CD14-positive monocyte (primary cell): ENCODE measurements at regions not wholly inside any gene's neighbourhood (a gene's known extent, or its start where the extent isn't known, plus 50 kb on each side); places are given as distances from the start of the nearest gene placed in this dataset.

ENCODE experiments used
- DNase-seq, 3 donors: peaks; one replicate each; pipeline ENCODE4 v3.0.0-alpha.2; 2011 to 2022
- H2AFZ ChIP-seq: 2 replicates; pipeline ENCODE4 v1.6.0; 2012; ENCODE audit warnings: mild to moderate bottlenecking, low read depth, low read length, inconsistent platforms; ENCODE audit not compliant: insufficient read depth, poor library complexity, severe bottlenecking
- H3K27ac ChIP-seq, 2 donors: 1 replicate in 1 of 2; 2 replicates in 1 of 2; pipeline ENCODE4 v1.5.1; 2012 to 2013; ENCODE audit warnings: low read length in 2 of 2, control low read depth in 1 of 2, inconsistent platforms in 1 of 2, low read depth in 1 of 2, mild to moderate bottlenecking in 1 of 2
- H3K27me3 ChIP-seq, 2 donors: one replicate each; pipeline versions ENCODE4 v1.6.0 to v1.6.1; 2011 to 2013; ENCODE audit warnings: low read length in 2 of 2; ENCODE audit not compliant: control insufficient read depth in 2 of 2, insufficient read depth in 2 of 2
- H3K36me3 ChIP-seq, 2 donors: replicated peaks in 1 of 2; 1 replicate in 1 of 2; 2 replicates in 1 of 2; pipeline versions ENCODE4 v1.5.1 to v1.6.1; 2012 to 2013; ENCODE audit warnings: low read length in 2 of 2, control low read depth in 1 of 2, inconsistent platforms in 1 of 2, mild to moderate bottlenecking in 1 of 2; ENCODE audit not compliant: insufficient read depth in 2 of 2, control insufficient read depth in 1 of 2
- H3K4me1 ChIP-seq, 2 donors: 1 replicate in 1 of 2; 2 replicates in 1 of 2; pipeline versions ENCODE4 v1.5.1 to v1.6.1; 2012 to 2013; ENCODE audit warnings: low read length in 2 of 2, control low read depth in 1 of 2, inconsistent platforms in 1 of 2, mild to moderate bottlenecking in 1 of 2, moderate library complexity in 1 of 2; ENCODE audit not compliant: insufficient read depth in 2 of 2, control insufficient read depth in 1 of 2
- H3K4me2 ChIP-seq: replicated peaks from 2 replicates; pipeline ENCODE3; 2012; ENCODE audit warnings: low read length, moderate library complexity, mild to moderate bottlenecking; ENCODE audit not compliant: poor library complexity, severe bottlenecking; ENCODE audit errors: extremely low read depth
- H3K4me3 ChIP-seq, 3 experiments: fragments of 200-600 bp in 1 of 3; sonication (generic) in 1 of 3; replicated peaks in 1 of 3; 1 replicate in 2 of 3; 2 replicates in 1 of 3; pipeline ENCODE4 v1.5.1; 2011 to 2013; ENCODE audit warnings: low read length in 3 of 3, mild to moderate bottlenecking in 3 of 3, control low read depth in 2 of 3, low read depth in 2 of 3, inconsistent platforms in 1 of 3, moderate library complexity in 1 of 3
- H3K79me2 ChIP-seq: 2 replicates; pipeline ENCODE4 v1.6.0; 2012; ENCODE audit warnings: mild to moderate bottlenecking, control low read depth, inconsistent platforms, low read length, moderate library complexity; ENCODE audit not compliant: insufficient read depth
- H3K9ac ChIP-seq: 2 replicates; pipeline ENCODE4 v1.6.0; 2017; ENCODE audit warnings: low read length, mild to moderate bottlenecking; ENCODE audit not compliant: insufficient read depth, poor library complexity, severe bottlenecking
- H3K9me3 ChIP-seq, 2 donors: replicated peaks in 1 of 2; 1 replicate in 1 of 2; 2 replicates in 1 of 2; pipeline versions ENCODE4 v1.5.1 to v1.6.1; 2012 to 2013; ENCODE audit warnings: low read length in 2 of 2, control low read depth in 1 of 2; ENCODE audit not compliant: control insufficient read depth in 1 of 2, insufficient read depth in 1 of 2
- H4K20me1 ChIP-seq: 2 replicates; pipeline ENCODE4 v1.6.0; 2012; ENCODE audit warnings: mild to moderate bottlenecking, low read length, control low read depth, moderate library complexity; ENCODE audit not compliant: insufficient read depth
- H3K27ac Mint-ChIP-seq, 7 donors: one replicate each; pipeline ENCODE4 v1.8.0; 2020; ENCODE audit warnings: mild to moderate bottlenecking in 7 of 7, mixed read lengths in 7 of 7, moderate library complexity in 6 of 7, inconsistent platforms in 2 of 7
- H3K27me3 Mint-ChIP-seq, 3 donors: one replicate each; pipeline ENCODE4 v1.8.0; 2021 to 2022; ENCODE audit warnings: low read depth in 3 of 3, mild to moderate bottlenecking in 3 of 3, mixed read lengths in 3 of 3, moderate library complexity in 3 of 3, inconsistent platforms in 1 of 3
- H3K36me3 Mint-ChIP-seq, 2 donors: one replicate each; pipeline ENCODE4 v1.8.0; 2020; ENCODE audit warnings: mixed read lengths in 2 of 2, inconsistent platforms in 1 of 2, mild to moderate bottlenecking in 1 of 2
- H3K4me1 Mint-ChIP-seq: one replicate; pipeline ENCODE4 v1.8.0; 2020; ENCODE audit warnings: mild to moderate bottlenecking, mixed read lengths
- H3K4me3 Mint-ChIP-seq, 2 donors: one replicate each; pipeline ENCODE4 v1.8.0; 2020; ENCODE audit warnings: mild to moderate bottlenecking in 2 of 2, mixed read lengths in 2 of 2, moderate library complexity in 1 of 2
- H3K9me3 Mint-ChIP-seq, 7 donors: one replicate each; pipeline ENCODE4 v1.8.0; 2020 to 2022; ENCODE audit warnings: mixed read lengths in 7 of 7, mild to moderate bottlenecking in 6 of 7, moderate library complexity in 6 of 7, inconsistent platforms in 2 of 7
- WGBS: methylation state at CpG from one replicate; pipeline ENCODE4 v1.1.5; 2013; ENCODE audit warnings: missing lambda C conversion rate; ENCODE audit not compliant: insufficient coverage; 5-methylcytosine and 5-hydroxymethylcytosine counted together
- intact Hi-C, 2 donors: fragments of 100-400 bp; cut with micrococcal nuclease; formaldehyde crosslinking; loops; one replicate each; pipeline versions ENCODE4 v1.15.0 to v1.15.1; 2023
- TF ChIP-seq, protein P1 (sequence below): fragments of 200-600 bp; IDR thresholded peaks from one replicate; pipeline ENCODE4 v1.8.0; 2022; ENCODE audit warnings: antibody characterized with exemption, mild to moderate bottlenecking

DNA sequence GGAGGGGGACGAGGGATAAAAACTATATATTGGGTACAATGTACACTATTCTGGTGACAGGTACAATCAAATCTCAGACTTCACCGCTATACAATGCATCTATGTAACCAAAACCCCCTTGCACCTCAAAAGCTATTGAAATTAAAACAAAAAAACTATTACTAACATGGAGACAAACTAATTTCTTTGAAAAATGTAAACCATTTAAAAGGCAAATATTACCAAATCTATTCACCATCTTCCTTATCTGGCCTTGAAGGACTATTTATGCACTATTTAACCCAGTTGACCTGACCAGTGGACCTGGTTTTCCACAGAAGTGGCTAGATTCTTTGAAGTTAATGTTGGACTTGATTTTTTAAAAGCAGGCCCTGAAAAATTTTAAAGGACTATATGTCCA lies 212.3 kb upstream of the RPS6KA3 start:
- Histone ChIP-seq H3K36me3 (no peaks in the 10 kb centered on the region), H3K9me3 (no peaks in the 10 kb centered on the region), H4K20me1 (no peaks in the 10 kb centered on the region), H2AFZ (no peak overlapping the region), H3K9ac (no peak overlapping the region), H3K4me3 (no peak overlapping the region), H3K27ac (no peak overlapping the region), H3K4me1 (no peaks in the 10 kb centered on the region), H3K4me2 (no peak overlapping the region), H3K79me2 (no peaks in the 10 kb centered on the region), H3K27me3 (peaks cover 0 to 2% of the 10 kb centered on the region in 2 donors)
- peaks cover 0 to 3% (median 0%) of the 10 kb centered on the region in 7 donors for H3K9me3 Mint-ChIP-seq
- WGBS = no CpG with 5 or more reads among the region's 2 CpGs
- no peak for DNase-seq
- H3K36me3 Mint-ChIP-seq = no peaks in the 10 kb centered on the region
- peaks cover 0 to 9% (median 0%) of the 10 kb centered on the region in 3 donors for H3K27me3 Mint-ChIP-seq
- intact Hi-C loops = no loop called here
- H3K4me3 Mint-ChIP-seq = no peak overlapping the region
- TF ChIP-seq, protein P1, sequence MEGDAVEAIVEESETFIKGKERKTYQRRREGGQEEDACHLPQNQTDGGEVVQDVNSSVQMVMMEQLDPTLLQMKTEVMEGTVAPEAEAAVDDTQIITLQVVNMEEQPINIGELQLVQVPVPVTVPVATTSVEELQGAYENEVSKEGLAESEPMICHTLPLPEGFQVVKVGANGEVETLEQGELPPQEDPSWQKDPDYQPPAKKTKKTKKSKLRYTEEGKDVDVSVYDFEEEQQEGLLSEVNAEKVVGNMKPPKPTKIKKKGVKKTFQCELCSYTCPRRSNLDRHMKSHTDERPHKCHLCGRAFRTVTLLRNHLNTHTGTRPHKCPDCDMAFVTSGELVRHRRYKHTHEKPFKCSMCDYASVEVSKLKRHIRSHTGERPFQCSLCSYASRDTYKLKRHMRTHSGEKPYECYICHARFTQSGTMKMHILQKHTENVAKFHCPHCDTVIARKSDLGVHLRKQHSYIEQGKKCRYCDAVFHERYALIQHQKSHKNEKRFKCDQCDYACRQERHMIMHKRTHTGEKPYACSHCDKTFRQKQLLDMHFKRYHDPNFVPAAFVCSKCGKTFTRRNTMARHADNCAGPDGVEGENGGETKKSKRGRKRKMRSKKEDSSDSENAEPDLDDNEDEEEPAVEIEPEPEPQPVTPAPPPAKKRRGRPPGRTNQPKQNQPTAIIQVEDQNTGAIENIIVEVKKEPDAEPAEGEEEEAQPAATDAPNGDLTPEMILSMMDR = no peak
- no peak overlapping the region for H3K27ac Mint-ChIP-seq
- no peaks in the 10 kb centered on the region for H3K4me1 Mint-ChIP-seq

DNA sequence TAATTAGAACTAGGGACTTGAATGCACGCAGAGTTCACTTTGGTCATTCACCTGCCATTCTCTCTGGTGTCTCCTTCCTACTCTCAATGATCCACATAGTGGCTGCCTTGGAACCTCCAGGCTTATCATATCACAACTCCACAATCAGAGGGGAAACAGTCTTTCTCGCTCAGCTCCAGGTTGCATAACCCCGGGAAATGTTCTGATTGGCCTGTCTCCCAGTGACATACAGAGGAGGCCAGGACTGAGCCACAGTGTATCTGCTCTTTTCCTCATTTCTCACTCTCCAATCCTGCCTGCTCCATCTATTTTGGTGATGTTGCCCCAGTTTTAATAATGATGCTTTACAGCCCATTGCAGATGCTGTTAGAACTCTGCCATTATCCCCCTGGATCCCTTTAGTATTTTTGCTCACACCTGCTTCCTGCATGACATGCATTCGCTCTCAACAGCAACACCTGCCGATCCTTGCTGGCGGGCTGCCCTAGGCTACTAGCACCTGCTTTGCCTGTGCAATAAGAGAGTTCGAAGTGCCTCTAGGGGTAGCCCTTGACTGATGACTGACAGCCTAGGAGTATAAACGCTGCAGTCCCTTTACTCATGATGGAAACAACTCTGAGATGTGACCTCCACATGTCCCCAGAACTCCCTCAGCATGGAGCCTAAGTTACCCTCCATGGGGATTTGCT lies 211.3 kb upstream of the RPS6KA3 start:
- no peak overlapping the region for H3K4me2 ChIP-seq
- no peak overlapping the region for H3K9ac ChIP-seq
- H3K36me3 ChIP-seq = no peaks in the 10 kb centered on the region
- no peak overlapping the region for H3K27ac ChIP-seq
- H2AFZ ChIP-seq = no peak overlapping the region
- Mint-ChIP-seq H3K36me3 (no peaks in the 10 kb centered on the region), H3K4me1 (no peaks in the 10 kb centered on the region), H3K4me3 (no peak overlapping the region), H3K27me3 (peaks cover 0 to 9% (median 0%) of the 10 kb centered on the region in 3 donors), H3K9me3 (peaks cover 0 to 3% (median 0%) of the 10 kb centered on the region in 7 donors), H3K27ac (no peak overlapping the region)
- no peaks in the 10 kb centered on the region for H3K9me3 ChIP-seq
- H4K20me1 ChIP-seq = no peaks in the 10 kb centered on the region
- 92% methylated on average over 5 of the region's 8 CpGs for WGBS
- H3K27me3 ChIP-seq = peaks cover 0 to 2% of the 10 kb centered on the region in 2 donors
- DNase-seq = no peak
- no peaks in the 10 kb centered on the region for H3K79me2 ChIP-seq
- TF ChIP-seq, protein P1 = no peak
- intact Hi-C loops = no loop called here
- H3K4me3 ChIP-seq = no peak overlapping the region
- H3K4me1 ChIP-seq = no peaks in the 10 kb centered on the region
